Astrocyte of the spinal cord (primary cell): ENCODE measurements at regions not wholly inside any gene's neighbourhood (a gene's known extent, or its start where the extent isn't known, plus 50 kb on each side); places are given as distances from the start of the nearest gene placed in this dataset.
"Not testable (repeated sequence)": the region's sequence is repeated elsewhere in the genome, so short reads cannot be mapped to it uniquely, and the experiment has no call there.

ENCODE experiments used
- DNase-seq: peaks from one replicate; pipeline ENCODE4 v3.0.0; 2011; ENCODE audit warnings: low read depth, low spot score
- H3K4me3 ChIP-seq: 2 replicates; pipeline ENCODE4 v1.5.1; 2011; ENCODE audit warnings: low read depth, mild to moderate bottlenecking, low read length, moderate library complexity
- CTCF ChIP-seq: IDR thresholded peaks from 2 replicates; pipeline ENCODE4 v1.5.1; 2012; ENCODE audit warnings: low read depth, mild to moderate bottlenecking, low read length, inconsistent platforms
- in situ Hi-C: cut with HindIII; loops from 2 replicates; pipeline ENCODE4 v1.10.0; 2017; ENCODE audit warnings: low sequenced_read_pairs

DNA sequence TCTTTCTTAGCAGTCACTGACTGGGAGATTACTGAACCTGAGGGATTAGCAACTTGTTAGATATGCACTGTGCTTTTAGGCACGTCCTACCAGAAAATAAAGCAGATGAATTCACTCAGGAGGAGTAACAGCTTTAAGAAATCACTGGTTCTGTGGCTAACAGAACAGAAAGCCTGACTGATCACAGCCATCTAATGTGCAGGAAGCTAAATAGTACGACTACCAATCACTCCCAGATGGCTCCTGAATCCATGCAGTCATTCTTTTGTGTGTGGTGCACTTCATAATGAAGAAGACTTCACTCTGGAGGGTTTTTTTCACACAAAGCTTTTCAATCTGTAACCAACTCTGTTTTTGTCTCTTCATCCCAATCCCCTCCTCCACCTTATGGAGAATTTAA is 305.3 kb upstream of the INTU start:
- in situ Hi-C loops = no loop called here
- no peak overlapping the region for H3K4me3 ChIP-seq
- no peak for TF ChIP-seq CTCF
- DNase-seq = no peak

DNA sequence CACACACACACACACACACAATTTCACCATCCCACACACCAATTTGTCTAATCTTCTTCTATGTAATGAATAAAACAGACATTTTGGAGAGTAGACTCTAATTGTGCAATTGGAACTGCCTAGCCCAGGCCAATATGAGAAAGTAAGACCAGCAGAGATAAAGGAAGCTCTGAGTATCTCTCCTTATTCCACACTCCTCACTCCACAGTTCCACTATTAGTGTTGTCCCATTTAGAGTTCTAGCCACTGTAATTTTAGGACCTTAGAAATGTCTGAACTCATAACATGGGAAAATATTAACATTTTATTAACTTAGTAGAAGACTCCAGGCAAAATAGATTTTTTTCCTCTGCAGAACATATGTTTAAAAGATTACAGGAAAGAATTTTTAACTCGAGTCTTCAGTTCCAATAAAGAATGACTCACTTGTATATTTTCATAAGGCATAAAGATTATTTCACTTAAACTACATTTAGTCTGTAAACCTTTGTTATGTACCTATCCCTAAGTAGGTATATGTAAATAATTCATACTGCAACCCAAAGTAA is 297.6 kb upstream of the INTU start:
- no peak for DNase-seq
- TF ChIP-seq CTCF = no peak
- H3K4me3 ChIP-seq = no peak overlapping the region
- in situ Hi-C loops = no loop called here

GRCh38 chr4:127335732-127336131 is 297.0 kb upstream of the INTU start:
- in situ Hi-C loops = no loop called here
- no peak overlapping the region for H3K4me3 ChIP-seq
- no peak for DNase-seq
- TF ChIP-seq CTCF = no peak

DNA sequence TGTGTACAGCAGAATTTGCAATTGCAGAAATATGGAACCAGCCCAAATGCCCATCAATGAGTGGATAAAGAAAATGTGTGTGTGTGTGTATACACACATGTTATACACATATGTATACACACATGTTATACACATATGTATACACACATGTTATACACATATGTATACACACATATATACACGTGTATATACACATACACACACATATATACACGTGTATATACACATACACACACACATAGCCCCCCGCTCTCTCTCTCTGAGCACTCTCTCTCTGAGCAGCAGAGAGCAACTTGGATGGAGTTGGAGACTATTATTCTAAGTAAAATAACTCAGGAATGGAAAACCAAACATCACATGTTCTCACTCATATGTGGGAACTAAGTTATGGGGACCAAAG is 289.6 kb upstream of the INTU start:
- H3K4me3 ChIP-seq, DNase-seq, in situ Hi-C loops: not testable (repeated sequence)

- no peak for TF ChIP-seq CTCF
- in situ Hi-C loops = no loop called here
- no peak for DNase-seq
- H3K4me3 ChIP-seq = no peak overlapping the region
Measured at GRCh38 chr4:127344071-127344470, 288.7 kb upstream of the INTU start.

GRCh38 chr4:127347936-127348335 is 284.8 kb upstream of the INTU start:
- no peak overlapping the region for H3K4me3 ChIP-seq
- DNase-seq = no peak
- TF ChIP-seq CTCF = no peak
- in situ Hi-C loops = no loop called here

DNA sequence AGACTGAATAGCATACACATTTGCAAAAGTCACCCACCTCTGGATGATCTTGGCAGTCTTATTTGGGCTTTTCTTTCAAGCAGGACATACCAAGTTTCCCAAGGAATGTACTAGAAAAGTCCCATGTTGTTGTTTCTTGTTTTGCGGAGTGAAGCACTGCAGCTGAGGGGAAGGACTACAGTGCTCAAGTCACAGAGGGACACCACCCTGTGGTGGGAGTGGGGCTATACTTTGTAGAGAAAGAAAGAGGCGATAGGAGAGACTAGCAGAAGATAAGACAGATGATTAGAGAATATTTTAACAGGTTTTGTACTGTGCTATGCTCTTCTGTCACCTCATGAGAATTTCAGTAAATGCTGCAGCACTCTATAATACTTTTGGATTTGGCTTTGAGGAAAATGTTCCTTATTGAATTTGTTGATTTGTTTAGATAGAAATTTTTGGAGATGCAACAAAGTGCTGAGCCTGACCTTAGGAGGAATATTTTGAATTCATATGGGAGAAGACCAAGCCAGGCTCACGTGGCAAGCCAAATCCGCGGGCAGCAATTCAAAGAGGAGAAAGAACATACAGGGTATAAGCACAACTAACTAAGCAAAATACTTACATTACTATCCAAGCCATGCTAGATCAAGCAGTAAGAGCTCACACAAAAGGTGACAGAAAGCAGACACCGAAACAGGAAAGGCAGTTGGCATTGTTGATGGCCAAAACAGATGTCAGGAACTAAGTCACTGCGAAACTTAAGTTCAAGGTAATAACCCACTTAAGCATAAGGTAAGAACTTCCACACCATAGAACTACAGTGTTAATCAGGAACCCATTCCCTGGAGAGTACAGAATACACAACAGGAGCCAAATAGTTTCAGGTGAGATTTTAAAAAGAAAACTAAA is 280.3 kb upstream of the INTU start:
- no peak for TF ChIP-seq CTCF
- no peak for DNase-seq
- in situ Hi-C loops = no loop called here
- no peak overlapping the region for H3K4me3 ChIP-seq
